ENCODE measurements at regions not wholly inside any gene's neighbourhood (a gene's known extent, or its start where the extent isn't known, plus 50 kb on each side); places are given as distances from the start of the nearest gene placed in this dataset.

GRCh38 chr3:34779092-34779491, 860.2 kb upstream of the ARPP21 start:
- H2AFZ ChIP-seq = no peak overlapping the region
- no peaks in the 10 kb centered on the region for H3K27me3 Mint-ChIP-seq (ENCODE audit: insufficient read depth, low read depth, poor library complexity)
- no peaks in the 10 kb centered on the region for H3K36me3 Mint-ChIP-seq (ENCODE audit: low read depth)
- no peaks in the 10 kb centered on the region for H3F3A ChIP-seq (replicated peaks; ENCODE audit: low read depth)
- H3K4me1 Mint-ChIP-seq = peaks cover 4% of the 10 kb centered on the region; the same call in 2 of the 3 replicates
- ATAC-seq (no peak), DNase-seq (ENCODE audit: low spot score) (no peak)
- no peaks in the 10 kb centered on the region for H3K79me2 ChIP-seq (replicated peaks; ENCODE audit: insufficient read depth)
- H4K20me1 ChIP-seq (replicated peaks; ENCODE audit: insufficient read depth) = no peaks in the 10 kb centered on the region
- H3K4me3 Mint-ChIP-seq = no peak overlapping the region
- no peaks in the 10 kb centered on the region; the same call in 2 of the 3 replicates for H3K9me3 Mint-ChIP-seq
- H3K36me3 ChIP-seq (ENCODE audit: insufficient read depth) = no peaks in the 10 kb centered on the region
- no peaks in the 10 kb centered on the region for H3K4me1 ChIP-seq (ENCODE audit: insufficient read depth)
- H3K4me3 ChIP-seq = no peak overlapping the region
- H3K9me2 ChIP-seq (ENCODE audit: insufficient read depth) = peaks cover 11% of the 10 kb centered on the region
- no peak overlapping the region for H3K4me2 ChIP-seq
- no peak overlapping the region for H3K27ac ChIP-seq (ENCODE audit: low read depth)
- no peaks in the 10 kb centered on the region for H3K27me3 ChIP-seq (ENCODE audit: insufficient read depth)
- TF ChIP-seq CTCF (conservative IDR thresholded peaks at IDR 0.05; ENCODE audit: low read depth in 2 of 2) = no peak
- no peak for TF ChIP-seq EZH2phosphoT487 (IDR thresholded peaks at IDR 0.05; ENCODE audit: unreplicated experiment)
- TF ChIP-seq ZNF331 (CRISPR knock-in tag; IDR thresholded peaks at IDR 0.05; ENCODE audit: low read depth) = no peak
- TF ChIP-seq STAT1 (IDR thresholded peaks at IDR 0.05; ENCODE audit: unreplicated experiment) = no peak
- TF ChIP-seq JUNB (IDR thresholded peaks at IDR 0.05; ENCODE audit: unreplicated experiment) = no peak
- TF ChIP-seq ETS1 (IDR thresholded peaks at IDR 0.05) = no peak
- TF ChIP-seq NANOG (IDR thresholded peaks at IDR 0.05; ENCODE audit: borderline replicate concordance) = no peak
- no peak for TF ChIP-seq ZNF462 (CRISPR knock-in tag; IDR thresholded peaks at IDR 0.05)
- no peak for TF ChIP-seq EZH2 (IDR thresholded peaks at IDR 0.05; ENCODE audit: low read depth, unreplicated experiment)
- TF ChIP-seq CREB1 (CRISPR knock-in tag; IDR thresholded peaks at IDR 0.05; ENCODE audit: low read depth) = no peak
- TF ChIP-seq ZNF114 (CRISPR knock-in tag; IDR thresholded peaks at IDR 0.05) = no peak
- no peak overlapping the region for H3K27ac Mint-ChIP-seq

All from GM23338 (cell line).